GM12873 (cell line): ENCODE measurements at regions not wholly inside any gene's neighbourhood (a gene's known extent, or its start where the extent isn't known, plus 50 kb on each side); places are given as distances from the start of the nearest gene placed in this dataset.

ENCODE experiments used
- CTCF ChIP-seq: IDR thresholded peaks from 2 replicates; pipeline ENCODE4 v1.5.1; 2012; ENCODE audit warnings: low read depth, mild to moderate bottlenecking, moderate library complexity, low read length, control low read depth; ENCODE audit not compliant: insufficient read depth; ENCODE audit errors: missing control alignments

DNA sequence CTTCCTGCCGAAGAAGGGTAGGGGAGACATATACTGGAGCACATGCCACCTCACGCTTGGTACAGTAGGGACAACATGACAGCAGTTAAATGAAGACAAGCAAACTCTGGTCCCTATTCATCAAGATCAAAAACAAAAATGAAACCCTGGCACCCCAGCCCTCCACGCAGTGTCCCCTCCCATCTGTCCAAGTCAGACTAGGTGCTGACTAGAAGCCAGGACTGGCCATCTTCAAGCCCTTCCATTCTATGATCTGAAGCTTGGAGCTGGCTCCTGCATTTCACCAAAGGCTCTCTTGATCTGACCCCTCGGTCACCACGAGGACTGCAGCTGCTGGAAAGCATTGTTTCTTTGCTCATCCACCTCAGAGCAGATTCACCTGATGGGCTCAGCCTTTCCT lies 158.9 kb upstream of the GGTLC1 start:
- TF ChIP-seq CTCF: no peak

DNA sequence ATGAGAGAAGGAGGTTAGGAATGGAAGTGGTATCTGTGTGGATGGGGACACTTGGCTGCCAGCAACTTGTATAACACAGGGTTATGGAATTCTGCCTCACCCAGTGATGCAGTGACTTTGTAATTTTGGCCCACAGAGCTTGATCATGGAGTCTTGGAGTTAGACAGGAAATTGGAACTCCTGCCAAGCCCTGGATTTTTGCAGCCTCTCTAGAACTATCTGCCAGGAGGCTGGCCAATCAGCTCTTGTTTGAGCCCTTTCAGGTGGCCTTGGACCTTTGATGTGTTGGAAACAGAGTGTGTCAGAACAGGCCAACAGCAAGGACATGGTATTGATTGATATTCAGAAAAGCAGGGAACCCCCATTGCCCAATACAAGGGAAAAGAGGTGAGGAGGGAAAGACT lies 157.7 kb upstream of the GGTLC1 start:
- TF ChIP-seq CTCF: no peak

DNA sequence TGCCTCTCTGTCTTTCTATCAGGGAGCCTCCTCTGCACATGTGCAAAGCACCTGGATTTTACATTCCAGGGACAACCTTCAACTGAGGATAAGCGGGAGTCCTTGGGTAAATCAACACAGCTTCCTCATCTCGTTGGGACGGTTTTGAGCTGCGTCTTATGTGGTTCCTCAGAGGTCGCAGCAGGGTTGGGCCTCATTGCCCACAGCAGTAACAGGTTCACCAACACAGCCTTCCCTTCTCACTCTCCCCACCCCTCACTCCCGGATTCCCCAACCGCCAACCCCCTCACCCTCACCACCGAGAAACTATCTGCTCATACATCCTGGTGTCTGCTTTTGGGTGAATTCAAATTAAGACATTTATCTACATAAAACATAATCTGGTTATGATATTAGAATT lies 155.8 kb upstream of the GGTLC1 start:
- TF ChIP-seq CTCF: no peak

GRCh38 chr20:24141111-24141510 lies 152.5 kb upstream of the GGTLC1 start:
- TF ChIP-seq CTCF: peak; percentile 17

GRCh38 chr20:24139846-24140245 lies 151.3 kb upstream of the GGTLC1 start:
- no peak for TF ChIP-seq CTCF

GRCh38 chr20:24138951-24139350 lies 150.4 kb upstream of the GGTLC1 start:
- no peak for TF ChIP-seq CTCF

- TF ChIP-seq CTCF: no peak
Observed at GRCh38 chr20:24138196-24138857, 149.7 kb upstream of the GGTLC1 start.

DNA sequence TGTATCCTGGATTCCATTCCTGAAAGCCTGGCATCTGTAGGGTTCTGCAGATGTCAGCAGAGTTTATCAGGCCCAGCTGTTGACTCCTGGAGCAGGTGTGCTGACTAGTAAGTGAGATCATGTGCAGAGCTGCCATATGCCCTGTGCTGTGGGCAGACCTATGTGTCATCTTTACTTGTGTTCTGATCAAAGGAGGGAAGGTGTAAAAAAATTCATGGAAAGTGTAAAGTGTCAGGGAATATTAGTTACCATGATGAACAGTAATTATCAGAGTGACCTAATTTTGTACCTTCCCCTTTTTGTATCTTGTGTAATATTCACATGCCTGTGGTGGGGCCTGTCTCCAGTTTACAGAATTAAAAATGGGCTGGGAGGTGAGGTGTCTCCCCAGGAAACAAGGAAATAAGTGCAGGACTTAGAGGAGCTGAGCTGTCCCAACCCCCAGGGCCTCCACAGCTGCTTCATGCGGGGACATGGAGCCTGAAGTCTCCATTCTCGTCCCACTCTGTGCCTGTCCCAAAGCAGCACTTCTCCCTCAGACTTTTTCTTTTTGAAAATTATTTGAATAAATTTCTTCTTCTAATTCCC lies 148.2 kb upstream of the GGTLC1 start:
- no peak for TF ChIP-seq CTCF
